OCI-LY3 (cell line): ENCODE measurements at regions not wholly inside any gene's neighbourhood (a gene's known extent, or its start where the extent isn't known, plus 50 kb on each side); places are given as distances from the start of the nearest gene placed in this dataset.

ENCODE experiments used
- H2AFZ ChIP-seq: fragments of 200-600, 300-600 bp; shearing (Covaris generic); 2 replicates; pipeline ENCODE4 v1.6.0; 2014; ENCODE audit warnings: antibody characterized with exemption, low read depth, low read length
- H3K27ac ChIP-seq: fragments of 200-600, 300-600 bp; sonication (generic); 2 replicates; pipeline ENCODE4 v1.5.1; 2014; ENCODE audit warnings: mild to moderate bottlenecking, low read length, moderate library complexity, mixed read lengths
- H3K27me3 ChIP-seq: fragments of 200-600, 300-600 bp; sonication (generic); 2 replicates; pipeline ENCODE4 v1.6.1; 2014; ENCODE audit warnings: low read depth, low read length, mixed read lengths
- H3K36me3 ChIP-seq: fragments of 200-600, 300-600 bp; sonication (generic); replicated peaks from 2 replicates; pipeline ENCODE3; 2014; ENCODE audit warnings: low read depth, low read length, mixed read lengths
- H3K4me1 ChIP-seq: fragments of 300-600, 200-600 bp; sonication (generic); 2 replicates; pipeline ENCODE4 v1.6.1; 2014; ENCODE audit warnings: low read length, mixed read lengths
- H3K4me2 ChIP-seq: fragments of 200-600, 300-600 bp; sonication (generic); 2 replicates; pipeline ENCODE4 v1.6.1; 2014; ENCODE audit warnings: low read length, mixed read lengths
- H3K4me3 ChIP-seq: fragments of 300-600, 200-600 bp; sonication (generic); 2 replicates; pipeline ENCODE4 v1.5.1; 2014; ENCODE audit warnings: antibody characterized with exemption, mild to moderate bottlenecking, low read length, moderate library complexity
- H3K79me2 ChIP-seq: fragments of 300-600, 200-600 bp; shearing (Covaris generic); 2 replicates; pipeline ENCODE4 v1.6.1; 2014; ENCODE audit warnings: mild to moderate bottlenecking, low read length, mixed read lengths
- H3K9ac ChIP-seq: fragments of 300-600, 200-600 bp; shearing (Covaris generic); 2 replicates; pipeline ENCODE4 v1.6.0; 2014; ENCODE audit warnings: mild to moderate bottlenecking, low read length, moderate library complexity
- H3K9me3 ChIP-seq: fragments of 200-600, 300-600 bp; shearing (Covaris generic); 2 replicates; pipeline ENCODE4 v1.6.1; 2014; ENCODE audit warnings: low read length, mixed read lengths; ENCODE audit not compliant: insufficient read depth
- H4K20me1 ChIP-seq: fragments of 200-600, 300-600 bp; sonication (generic); 2 replicates; pipeline ENCODE4 v1.6.1; 2016; ENCODE audit warnings: low read length, mixed read lengths; ENCODE audit not compliant: insufficient read depth
- CTCF ChIP-seq: fragments of 200-600, 300-600 bp; sonication (generic); IDR thresholded peaks from 2 replicates; pipeline ENCODE4 v1.5.1; 2014; ENCODE audit warnings: antibody characterized with exemption, low read length, low read depth
- EZH2phosphoT487 ChIP-seq: fragments of 200-600 bp; shearing (Covaris generic); IDR thresholded peaks from 2 replicates; pipeline ENCODE4 v1.6.1; 2018; ENCODE audit warnings: antibody characterized with exemption, mixed run types, low read depth

- no peaks in the 10 kb centered on the region for H3K79me2 ChIP-seq
- no peaks in the 10 kb centered on the region for H4K20me1 ChIP-seq
- no peak overlapping the region for H3K27ac ChIP-seq
- H2AFZ ChIP-seq = no peak overlapping the region
- peaks cover 18% of the 10 kb centered on the region for H3K9me3 ChIP-seq
- H3K4me1 ChIP-seq = peaks cover 9% of the 10 kb centered on the region
- TF ChIP-seq CTCF (no peak), EZH2phosphoT487 (no peak)
- no peaks in the 10 kb centered on the region for H3K27me3 ChIP-seq
- no peaks in the 10 kb centered on the region for H3K36me3 ChIP-seq
- no peak overlapping the region for H3K9ac ChIP-seq
- H3K4me3 ChIP-seq = no peak overlapping the region
- peak overlapping the region; percentile 27; the same call in 1 of the 2 replicates for H3K4me2 ChIP-seq
Observed at GRCh38 chr22:48192920-48193319, 1430.5 kb downstream of the TBC1D22A start.

GRCh38 chr22:48192071-48192470 lies 1429.6 kb downstream of the TBC1D22A start:
- H3K4me2 ChIP-seq = no peak overlapping the region
- H3K9ac ChIP-seq = no peak overlapping the region
- peaks cover 18% of the 10 kb centered on the region for H3K9me3 ChIP-seq
- H3K36me3 ChIP-seq = no peaks in the 10 kb centered on the region
- no peaks in the 10 kb centered on the region for H4K20me1 ChIP-seq
- no peak overlapping the region for H3K27ac ChIP-seq
- no peak overlapping the region for H2AFZ ChIP-seq
- no peaks in the 10 kb centered on the region for H3K79me2 ChIP-seq
- no peaks in the 10 kb centered on the region for H3K27me3 ChIP-seq
- H3K4me1 ChIP-seq = peaks cover 9% of the 10 kb centered on the region
- no peak overlapping the region for H3K4me3 ChIP-seq
- TF ChIP-seq EZH2phosphoT487 (no peak), CTCF (no peak)

- no peak for TF ChIP-seq EZH2phosphoT487
- TF ChIP-seq CTCF = no peak
Observed at GRCh38 chr22:48188231-48188721, 1425.8 kb downstream of the TBC1D22A start.

GRCh38 chr22:48187356-48187755 lies 1424.9 kb downstream of the TBC1D22A start:
- Histone ChIP-seq H3K4me1 (no peaks in the 10 kb centered on the region), H2AFZ (no peak overlapping the region), H3K27ac (no peak overlapping the region), H3K9me3 (peaks cover 16% of the 10 kb centered on the region), H3K9ac (no peak overlapping the region), H3K36me3 (no peaks in the 10 kb centered on the region), H3K27me3 (no peaks in the 10 kb centered on the region), H3K4me2 (no peak overlapping the region), H3K4me3 (no peak overlapping the region), H3K79me2 (no peaks in the 10 kb centered on the region), H4K20me1 (no peaks in the 10 kb centered on the region)
- TF ChIP-seq CTCF (no peak), EZH2phosphoT487 (no peak)

More at GRCh38 chr22:48188231-48188721, 1425.8 kb downstream of the TBC1D22A start:
- no peaks in the 10 kb centered on the region for H3K36me3 ChIP-seq
- H3K9ac ChIP-seq = no peak overlapping the region
- no peak overlapping the region for H3K4me3 ChIP-seq
- no peaks in the 10 kb centered on the region for H4K20me1 ChIP-seq
- H3K4me1 ChIP-seq = peaks cover 7% of the 10 kb centered on the region
- H3K9me3 ChIP-seq = peaks cover 18% of the 10 kb centered on the region
- H3K27me3 ChIP-seq = no peaks in the 10 kb centered on the region
- no peak overlapping the region for H3K27ac ChIP-seq
- H2AFZ ChIP-seq = no peak overlapping the region
- no peak overlapping the region for H3K4me2 ChIP-seq
- H3K79me2 ChIP-seq = no peaks in the 10 kb centered on the region
